Stimulated activated CD4-positive, alpha-beta T cell treated with anti-CD3 and anti-CD28 coated beads, Interleukin-15, amount 100 ng/mL, for 24 hours (primary cell): ENCODE measurements at regions not wholly inside any gene's neighbourhood (a gene's known extent, or its start where the extent isn't known, plus 50 kb on each side); places are given as distances from the start of the nearest gene placed in this dataset.
"Not testable (repeated sequence)": the region's sequence is repeated elsewhere in the genome, so short reads cannot be mapped to it uniquely, and the experiment has no call there.

Source experiments
- DNase-seq: peaks from one replicate; pipeline ENCODE4 v3.0.0-alpha.2; 2020

DNA sequence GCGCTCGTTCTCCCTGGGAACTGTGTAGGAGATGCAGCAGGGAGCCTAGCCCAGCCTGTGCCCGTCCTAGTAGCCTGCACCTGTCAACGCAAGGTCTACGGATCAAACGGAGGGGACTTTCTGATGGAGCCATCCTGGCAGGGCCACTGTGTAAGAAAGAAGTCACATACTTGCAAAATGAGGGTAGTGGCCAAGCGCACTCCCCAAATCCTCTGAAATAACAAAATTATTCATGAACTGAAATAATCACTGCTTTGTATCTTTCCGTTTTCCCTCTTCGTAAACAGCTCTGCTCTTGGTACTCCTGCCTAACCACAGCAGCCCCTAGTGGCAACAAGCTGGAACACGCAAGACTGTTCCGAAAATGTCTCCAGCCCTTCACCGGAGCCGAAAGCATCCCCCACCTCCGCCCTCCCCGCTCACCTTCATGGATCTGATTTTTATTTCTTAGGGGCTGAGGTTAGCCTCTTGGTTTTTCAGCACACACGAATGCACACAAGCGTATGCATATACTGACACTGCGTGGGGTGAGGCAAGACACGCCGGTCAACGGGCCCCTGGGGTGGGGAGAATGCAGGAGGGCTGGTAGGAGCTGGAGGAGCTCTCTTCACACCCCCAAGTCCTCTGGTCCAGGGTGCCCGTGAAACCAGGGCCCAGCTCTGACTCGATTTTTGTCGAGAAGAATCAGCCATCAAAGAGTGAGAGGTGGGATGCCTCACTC is 100.8 kb downstream of the ABCC12 start:
- peak; percentile 51 for DNase-seq

- no peak for DNase-seq
Measured at GRCh38 chr16:48053418-48053745, 102.4 kb downstream of the ABCC12 start.

- no peak for DNase-seq
Measured at GRCh38 chr16:48052731-48053417, 102.9 kb downstream of the ABCC12 start.

- DNase-seq, result no peak
Measured at GRCh38 chr16:48050871-48051270, 104.9 kb downstream of the ABCC12 start.

DNA sequence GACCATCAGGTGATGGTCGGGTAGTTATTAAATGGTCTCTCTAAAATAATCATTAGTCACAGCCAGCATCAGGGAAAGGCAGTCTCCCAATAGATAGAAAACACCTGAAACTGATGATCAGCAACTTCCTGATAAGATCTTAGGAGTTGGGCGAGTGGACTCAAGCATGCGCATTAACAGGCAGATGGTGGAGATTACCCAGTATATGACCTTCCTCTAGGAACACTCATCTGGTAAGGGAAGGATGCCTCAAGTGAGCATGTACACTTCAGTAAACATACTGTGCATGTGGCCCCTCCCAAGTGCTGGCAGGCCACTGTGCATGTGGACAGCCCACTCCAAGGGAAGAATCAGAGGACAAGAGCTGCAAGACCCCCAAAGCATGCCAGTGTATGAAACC is 105.9 kb downstream of the ABCC12 start:
- no peak for DNase-seq

DNA sequence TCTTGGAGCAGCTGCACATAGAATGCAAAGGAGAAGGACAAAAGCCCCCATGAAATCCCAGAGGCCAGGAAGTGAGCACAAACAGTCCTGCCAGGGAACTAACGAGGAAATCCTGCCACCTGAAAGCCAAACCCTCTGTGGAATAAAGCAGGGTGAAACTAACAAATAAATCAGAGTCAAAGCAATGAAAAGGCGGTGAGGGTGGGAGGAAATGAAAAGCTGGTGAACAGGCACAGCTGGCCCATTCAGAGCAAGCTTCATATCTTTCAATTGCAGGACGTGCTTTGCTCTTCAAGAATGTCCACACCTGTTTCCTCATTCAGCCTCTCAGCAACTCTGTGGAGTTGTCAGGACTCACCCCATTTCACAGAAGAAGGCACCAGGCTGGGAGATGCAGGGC is 108.1 kb downstream of the ABCC12 start:
- DNase-seq, result no peak

DNA sequence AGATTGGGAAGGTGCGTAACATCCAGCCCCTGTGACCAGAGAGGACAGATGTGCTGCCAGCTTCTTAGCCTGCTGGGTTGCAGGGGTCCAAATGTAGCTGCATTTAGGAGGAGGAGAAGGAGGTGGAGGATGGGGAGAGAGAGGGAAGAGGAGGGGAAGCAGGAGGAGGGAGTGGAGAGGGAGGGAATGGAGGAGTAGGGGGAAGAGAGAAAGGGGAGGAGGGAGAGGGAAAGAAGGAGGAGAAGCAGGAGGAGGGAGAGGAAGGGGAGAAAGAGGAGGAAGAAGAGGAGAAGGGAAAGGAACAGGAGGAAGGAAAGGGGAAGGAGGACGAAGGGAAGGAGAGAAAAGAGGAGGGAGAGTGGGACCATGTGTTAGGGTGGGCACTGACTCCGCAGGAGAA is 108.6 kb downstream of the ABCC12 start:
- DNase-seq, result no peak

GRCh38 chr16:48044117-48044516 is 111.7 kb downstream of the ABCC12 start:
- no peak for DNase-seq

- peak; percentile 13 for DNase-seq
Measured at GRCh38 chr16:48041981-48042421, 113.8 kb downstream of the ABCC12 start.

DNA sequence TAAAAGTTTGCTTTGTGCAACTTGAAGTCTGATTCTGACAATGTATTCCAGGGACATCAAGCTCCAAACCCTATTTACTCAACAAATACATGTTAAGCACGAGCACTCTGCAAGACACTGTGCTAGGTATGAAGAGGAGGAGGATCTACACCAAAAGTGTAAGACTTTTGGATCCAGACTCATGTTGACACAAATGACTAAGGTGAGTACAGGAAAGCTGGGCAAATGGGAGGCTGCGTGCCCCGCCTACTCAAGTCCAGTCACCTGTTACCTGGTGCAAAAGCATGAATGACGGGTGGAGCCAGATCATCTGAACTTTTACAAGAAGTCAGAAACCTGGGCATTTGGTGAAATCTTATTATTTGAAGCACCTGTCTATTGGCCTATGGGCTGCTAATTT is 120.7 kb downstream of the ABCC12 start:
- DNase-seq, result no peak

- no peak for DNase-seq
Measured at GRCh38 chr16:48030926-48031325, 124.9 kb downstream of the ABCC12 start.

DNA sequence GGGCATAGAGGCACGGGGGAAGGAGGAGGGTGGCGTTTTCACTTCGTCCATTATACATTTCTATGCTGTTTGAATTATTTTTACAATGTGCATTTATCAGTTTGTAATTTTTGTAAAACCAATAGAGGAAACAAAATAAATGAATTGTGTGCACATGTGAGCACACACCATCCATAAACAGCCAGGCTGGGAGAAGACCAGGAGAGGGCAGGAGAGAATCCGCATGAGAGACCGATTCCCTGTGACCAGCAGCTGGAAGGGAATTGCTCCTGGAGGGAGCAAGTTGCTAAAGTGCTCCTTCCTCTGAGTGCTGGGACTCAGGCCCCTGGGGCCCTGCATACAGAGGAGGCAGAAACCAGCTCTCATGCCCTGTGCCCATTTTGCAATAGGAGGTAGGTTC is 126.0 kb downstream of the ABCC12 start:
- DNase-seq, result no peak

GRCh38 chr16:48025359-48025758 is 130.4 kb downstream of the ABCC12 start:
- DNase-seq, result no peak

- no peak for DNase-seq
Measured at GRCh38 chr16:48024042-48024441, 131.8 kb downstream of the ABCC12 start.

DNA sequence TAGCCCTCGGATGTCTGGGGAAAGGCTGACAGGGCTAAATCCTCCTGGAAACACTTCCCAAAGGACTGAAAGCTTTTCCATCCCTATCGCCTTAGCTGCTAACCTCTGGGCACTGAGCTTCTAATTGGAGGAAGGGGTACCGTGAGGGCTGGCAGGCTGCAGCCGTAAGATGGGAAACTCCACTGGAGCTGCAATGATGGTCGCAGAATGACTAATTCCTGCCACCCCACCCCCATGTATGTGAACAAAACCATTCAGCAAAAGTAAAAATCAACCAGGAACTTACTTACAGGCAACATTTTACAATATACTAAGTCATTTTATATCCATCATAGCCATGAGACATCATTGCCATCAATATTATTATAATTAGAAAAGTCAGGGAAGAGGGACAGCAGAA is 133.3 kb downstream of the ABCC12 start:
- no peak for DNase-seq

DNA sequence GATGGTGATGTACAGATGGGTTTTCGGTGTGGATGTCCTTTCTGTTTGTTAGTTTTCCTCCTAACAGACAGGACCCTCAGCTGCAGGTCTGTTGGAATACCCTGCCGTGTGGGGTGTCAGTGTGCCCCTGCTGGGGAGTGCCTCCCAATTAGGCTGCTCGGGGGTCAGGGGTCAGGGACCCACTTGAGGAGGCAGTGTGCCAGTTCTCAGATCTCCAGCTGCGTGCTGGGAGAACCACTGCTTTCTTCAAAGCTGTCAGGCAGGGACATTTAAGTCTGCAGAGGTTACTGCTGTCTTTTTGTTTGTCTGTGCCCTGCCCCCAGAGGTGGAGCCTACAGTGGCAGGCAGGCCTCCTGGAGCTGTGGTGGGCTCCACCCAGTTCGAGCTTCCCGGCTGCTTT is 135.2 kb downstream of the ABCC12 start:
- not testable (repeated sequence) for DNase-seq

- no peak for DNase-seq
Measured at GRCh38 chr16:48014349-48015135, 141.3 kb downstream of the ABCC12 start.

GRCh38 chr16:48013491-48013901 is 142.3 kb downstream of the ABCC12 start:
- DNase-seq, result no peak

DNA sequence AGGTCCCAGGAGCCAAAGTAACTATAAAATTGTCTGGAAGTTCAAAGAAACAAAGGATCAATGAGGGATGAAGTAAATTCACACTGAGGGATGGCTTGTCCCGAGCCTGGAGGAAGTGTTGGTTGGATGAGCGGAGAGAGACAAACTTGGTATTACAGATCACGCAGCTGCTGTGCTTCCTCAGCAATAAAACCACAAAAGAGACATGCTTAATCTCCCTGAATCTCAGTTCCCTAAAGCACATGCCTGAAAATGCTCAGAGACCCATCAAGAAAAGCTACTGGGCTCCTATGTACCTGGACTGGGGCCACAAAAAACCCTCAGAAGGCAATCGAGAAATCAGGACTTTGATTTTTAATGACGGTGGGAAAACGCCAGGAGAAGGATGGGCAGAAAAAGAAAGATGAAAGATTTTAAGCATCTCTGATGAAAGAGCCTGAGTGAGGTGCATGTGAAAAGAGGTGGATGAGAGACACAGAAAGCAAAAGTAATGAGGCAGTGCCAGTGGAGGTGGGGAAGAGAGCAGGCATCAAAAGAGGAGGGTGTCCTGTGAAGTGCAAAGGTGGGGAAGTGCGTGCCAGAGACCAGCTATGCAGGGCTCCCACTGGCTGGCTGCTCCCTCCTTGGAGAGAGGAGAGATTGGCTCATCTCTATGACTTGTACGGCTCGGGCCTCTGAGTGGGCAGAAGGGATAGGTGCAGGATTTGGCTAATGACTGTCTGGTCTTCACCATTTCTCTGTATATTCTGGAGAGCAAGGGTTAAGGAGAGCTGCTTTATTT is 143.7 kb downstream of the ABCC12 start:
- DNase-seq, result no peak

- DNase-seq, result no peak
Measured at GRCh38 chr16:48011466-48011865, 144.3 kb downstream of the ABCC12 start.

- no peak for DNase-seq
Measured at GRCh38 chr16:48008011-48008525, 147.7 kb downstream of the ABCC12 start.

DNA sequence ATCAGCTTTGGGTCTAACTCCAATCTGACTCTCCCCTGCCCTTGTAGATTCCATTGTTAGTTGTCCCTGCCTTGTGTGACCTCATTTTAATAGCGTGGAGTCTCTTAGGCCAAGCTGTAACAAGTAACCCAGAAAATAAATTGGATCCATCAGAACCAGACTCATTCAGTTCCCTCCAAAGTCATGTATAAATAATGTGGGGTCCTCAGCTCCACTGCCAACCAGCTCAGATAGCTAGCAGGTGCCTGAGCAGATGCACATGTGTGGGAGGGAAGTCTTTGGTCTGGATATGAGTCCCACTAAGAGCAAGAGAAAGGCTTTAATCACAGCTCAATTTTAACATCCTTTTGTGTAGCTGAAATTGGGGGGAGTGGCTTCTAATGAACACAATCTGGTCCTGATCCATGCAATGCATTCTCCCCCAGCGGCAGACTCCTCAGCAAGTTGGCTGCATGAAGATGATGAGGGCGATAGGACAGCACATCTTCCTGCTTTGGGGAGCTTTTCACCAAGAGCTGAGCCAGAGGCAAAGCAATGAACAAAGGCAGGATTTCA is 151.6 kb downstream of the ABCC12 start:
- no peak for DNase-seq
